Myocyte (in vitro differentiated cells): ENCODE measurements at regions not wholly inside any gene's neighbourhood (a gene's known extent, or its start where the extent isn't known, plus 50 kb on each side); places are given as distances from the start of the nearest gene placed in this dataset.

ENCODE experiments used
- DNase-seq: peaks from one replicate; pipeline ENCODE4 v3.0.0-alpha.2; 2012; ENCODE audit warnings: low read depth

- DNase-seq: no peak
These were observed 93.2 kb downstream of the PTCSC3 start for GRCh38 chr14:36083317-36083716.

GRCh38 chr14:36078080-36078479, 98.4 kb downstream of the PTCSC3 start:
- no peak for DNase-seq

- no peak for DNase-seq
These were observed 100.3 kb downstream of the PTCSC3 start for GRCh38 chr14:36076197-36076596.

GRCh38 chr14:36075203-36075602, 101.3 kb downstream of the PTCSC3 start:
- no peak for DNase-seq

- DNase-seq: no peak
These were observed 105.8 kb downstream of the PTCSC3 start for GRCh38 chr14:36070720-36071043.

GRCh38 chr14:36070031-36070719, 106.3 kb downstream of the PTCSC3 start:
- peak; percentile 56 for DNase-seq

- peak; percentile 27 for DNase-seq
These were observed 107.0 kb downstream of the PTCSC3 start for GRCh38 chr14:36069535-36069900.

- DNase-seq: peak; percentile 9
These were observed 107.6 kb downstream of the PTCSC3 start for GRCh38 chr14:36068777-36069534.

GRCh38 chr14:36067428-36068187, 108.9 kb downstream of the PTCSC3 start:
- DNase-seq: no peak

GRCh38 chr14:36066636-36067035, 109.9 kb downstream of the PTCSC3 start:
- no peak for DNase-seq

- no peak for DNase-seq
These were observed 110.7 kb downstream of the PTCSC3 start for GRCh38 chr14:36065831-36066230.

- DNase-seq: no peak
These were observed 117.0 kb downstream of the PTCSC3 start for GRCh38 chr14:36059531-36059930.

GRCh38 chr14:36057452-36058116, 118.9 kb downstream of the PTCSC3 start:
- no peak for DNase-seq

- DNase-seq: no peak
These were observed 119.7 kb downstream of the PTCSC3 start for GRCh38 chr14:36056845-36057244.

GRCh38 chr14:36055681-36056225, 120.8 kb downstream of the PTCSC3 start:
- no peak for DNase-seq

GRCh38 chr14:36055052-36055378, 121.5 kb downstream of the PTCSC3 start:
- no peak for DNase-seq

- DNase-seq: no peak
These were observed 122.0 kb downstream of the PTCSC3 start for GRCh38 chr14:36054353-36055051.

GRCh38 chr14:36052681-36053080, 123.8 kb downstream of the PTCSC3 start:
- no peak for DNase-seq

- DNase-seq: no peak
These were observed 124.5 kb downstream of the PTCSC3 start for GRCh38 chr14:36052063-36052462.

- no peak for DNase-seq
These were observed 127.9 kb downstream of the PTCSC3 start for GRCh38 chr14:36048667-36049066.

GRCh38 chr14:36047912-36048311, 128.6 kb downstream of the PTCSC3 start:
- DNase-seq: no peak
